Lower lobe of right lung (tissue), 2 donors: ENCODE measurements at regions not wholly inside any gene's neighbourhood (a gene's known extent, or its start where the extent isn't known, plus 50 kb on each side); places are given as distances from the start of the nearest gene placed in this dataset.

ENCODE experiments used
- ATAC-seq, 2 donors: fragments of 200-7000 bp; cut with Tn5 transposase; one replicate each; pipeline ENCODE4 v1.9.1; 2020 to 2022; ENCODE audit warnings: mild to moderate bottlenecking in 2 of 2, moderate library complexity in 2 of 2
- DNase-seq: peaks from one replicate; pipeline ENCODE4 v3.0.0-alpha.2; 2020
- H3K27ac ChIP-seq: fragments of 200-600 bp; one replicate; pipeline ENCODE4 v1.8.0; 2022
- H3K27me3 ChIP-seq: fragments of 200-600 bp; one replicate; pipeline ENCODE4 v1.8.0; 2022; ENCODE audit warnings: low read depth
- H3K36me3 ChIP-seq: fragments of 200-600 bp; one replicate; pipeline ENCODE4 v1.8.0; 2022; ENCODE audit warnings: mild to moderate bottlenecking
- H3K4me1 ChIP-seq: fragments of 200-600 bp; one replicate; pipeline ENCODE4 v1.8.0; 2022
- H3K4me3 ChIP-seq: fragments of 200-600 bp; one replicate; pipeline ENCODE4 v1.8.0; 2022; ENCODE audit warnings: mild to moderate bottlenecking
- H3K9me3 ChIP-seq: fragments of 200-600 bp; one replicate; pipeline ENCODE4 v1.8.0; 2022
- CTCF ChIP-seq: fragments of 200-600 bp; IDR thresholded peaks from one replicate; pipeline ENCODE4 v1.8.0; 2022; ENCODE audit warnings: antibody characterized with exemption, mild to moderate bottlenecking
- intact Hi-C: fragments of 100-400 bp; cut with DNase I; formaldehyde crosslinking; loops from one replicate; pipeline ENCODE4 v1.11.0; 2022
- donor health status: DM: no; HTN: yes; CAD: no; lungs with severe emphysema.

- no peak overlapping the region for H3K27ac ChIP-seq
- ATAC-seq (no peak), DNase-seq (no peak)
- no peaks in the 10 kb centered on the region for H3K27me3 ChIP-seq
- no peak overlapping the region for H3K4me3 ChIP-seq
- H3K36me3 ChIP-seq: no peaks in the 10 kb centered on the region
- TF ChIP-seq CTCF: no peak
- H3K4me1 ChIP-seq: no peaks in the 10 kb centered on the region
- no peaks in the 10 kb centered on the region for H3K9me3 ChIP-seq
- intact Hi-C loops: no loop called here
Observed at GRCh38 chr17:53543472-53543871, 279.3 kb upstream of the KIF2B start.

- no peak overlapping the region for H3K27ac ChIP-seq
- no peaks in the 10 kb centered on the region for H3K36me3 ChIP-seq
- ATAC-seq (no peak), DNase-seq (no peak)
- no peak overlapping the region for H3K4me3 ChIP-seq
- intact Hi-C loops: no loop called here
- no peaks in the 10 kb centered on the region for H3K9me3 ChIP-seq
- TF ChIP-seq CTCF: no peak
- H3K4me1 ChIP-seq: no peaks in the 10 kb centered on the region
- no peaks in the 10 kb centered on the region for H3K27me3 ChIP-seq
Observed at GRCh38 chr17:53538129-53538617, 284.6 kb upstream of the KIF2B start.

- intact Hi-C loops: no loop called here
- no peak for TF ChIP-seq CTCF
- no peak for DNase-seq
- ATAC-seq: no peak
- Histone ChIP-seq H3K4me3 (no peak overlapping the region), H3K36me3 (no peaks in the 10 kb centered on the region), H3K9me3 (no peaks in the 10 kb centered on the region), H3K27ac (no peak overlapping the region), H3K27me3 (no peaks in the 10 kb centered on the region), H3K4me1 (no peaks in the 10 kb centered on the region)
Observed at GRCh38 chr17:53527473-53527872, 295.3 kb upstream of the KIF2B start.

GRCh38 chr17:53525590-53525989 is 297.1 kb upstream of the KIF2B start:
- H3K4me1 ChIP-seq: no peaks in the 10 kb centered on the region
- DNase-seq: no peak
- ATAC-seq: no peak
- TF ChIP-seq CTCF: no peak
- H3K9me3 ChIP-seq: no peaks in the 10 kb centered on the region
- H3K27ac ChIP-seq: no peak overlapping the region
- H3K36me3 ChIP-seq: no peaks in the 10 kb centered on the region
- intact Hi-C loops: no loop called here
- H3K27me3 ChIP-seq: no peaks in the 10 kb centered on the region
- no peak overlapping the region for H3K4me3 ChIP-seq

- intact Hi-C loops: no loop called here
- H3K4me1 ChIP-seq: no peaks in the 10 kb centered on the region
- ATAC-seq (no peak), DNase-seq (no peak)
- no peak overlapping the region for H3K27ac ChIP-seq
- no peaks in the 10 kb centered on the region for H3K27me3 ChIP-seq
- H3K4me3 ChIP-seq: no peak overlapping the region
- no peak for TF ChIP-seq CTCF
- no peaks in the 10 kb centered on the region for H3K36me3 ChIP-seq
- H3K9me3 ChIP-seq: no peaks in the 10 kb centered on the region
Observed at GRCh38 chr17:53516636-53517035, 306.1 kb upstream of the KIF2B start.

- no peak for ATAC-seq
- intact Hi-C loops: no loop called here
- TF ChIP-seq CTCF: no peak
- H3K4me1 ChIP-seq: no peaks in the 10 kb centered on the region
- no peak overlapping the region for H3K4me3 ChIP-seq
- H3K36me3 ChIP-seq: no peaks in the 10 kb centered on the region
- H3K9me3 ChIP-seq: no peaks in the 10 kb centered on the region
- H3K27me3 ChIP-seq: no peaks in the 10 kb centered on the region
- no peak for DNase-seq
- H3K27ac ChIP-seq: no peak overlapping the region
Observed at GRCh38 chr17:53499277-53499676, 323.4 kb upstream of the KIF2B start.
